ENCODE measurements at regions not wholly inside any gene's neighbourhood (a gene's known extent, or its start where the extent isn't known, plus 50 kb on each side); places are given as distances from the start of the nearest gene placed in this dataset.

DNA sequence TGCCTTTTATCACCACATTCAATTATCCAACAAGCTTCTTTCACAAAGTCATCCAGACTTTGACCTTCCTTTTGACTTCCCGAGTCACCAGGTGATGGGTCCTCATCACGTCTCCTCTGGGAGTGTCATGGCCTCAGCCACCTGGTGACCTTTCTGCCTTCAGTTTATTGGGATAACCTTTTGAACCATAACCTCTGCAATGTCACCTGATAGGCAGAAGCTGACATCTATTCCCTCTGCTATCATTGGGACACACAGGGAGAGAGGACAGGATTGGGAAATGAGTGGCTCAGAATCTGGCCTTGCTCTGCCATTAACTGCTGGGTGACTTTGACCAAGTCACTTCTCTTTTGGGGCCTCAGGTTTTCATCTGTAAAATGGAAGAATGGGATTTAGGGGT lies 388.7 kb downstream of the NUAK1 start:
- TF ChIP-seq, protein P1, sequence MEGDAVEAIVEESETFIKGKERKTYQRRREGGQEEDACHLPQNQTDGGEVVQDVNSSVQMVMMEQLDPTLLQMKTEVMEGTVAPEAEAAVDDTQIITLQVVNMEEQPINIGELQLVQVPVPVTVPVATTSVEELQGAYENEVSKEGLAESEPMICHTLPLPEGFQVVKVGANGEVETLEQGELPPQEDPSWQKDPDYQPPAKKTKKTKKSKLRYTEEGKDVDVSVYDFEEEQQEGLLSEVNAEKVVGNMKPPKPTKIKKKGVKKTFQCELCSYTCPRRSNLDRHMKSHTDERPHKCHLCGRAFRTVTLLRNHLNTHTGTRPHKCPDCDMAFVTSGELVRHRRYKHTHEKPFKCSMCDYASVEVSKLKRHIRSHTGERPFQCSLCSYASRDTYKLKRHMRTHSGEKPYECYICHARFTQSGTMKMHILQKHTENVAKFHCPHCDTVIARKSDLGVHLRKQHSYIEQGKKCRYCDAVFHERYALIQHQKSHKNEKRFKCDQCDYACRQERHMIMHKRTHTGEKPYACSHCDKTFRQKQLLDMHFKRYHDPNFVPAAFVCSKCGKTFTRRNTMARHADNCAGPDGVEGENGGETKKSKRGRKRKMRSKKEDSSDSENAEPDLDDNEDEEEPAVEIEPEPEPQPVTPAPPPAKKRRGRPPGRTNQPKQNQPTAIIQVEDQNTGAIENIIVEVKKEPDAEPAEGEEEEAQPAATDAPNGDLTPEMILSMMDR (IDR thresholded peaks at IDR 0.05; ENCODE audit: insufficient read depth, low read length, poor library complexity, severe bottlenecking), result no peak
- no peak for TF ChIP-seq EZH2phosphoT487 (conservative IDR thresholded peaks at IDR 0.05; ENCODE audit: low read length)
